ENCODE measurements at regions not wholly inside any gene's neighbourhood (a gene's known extent, or its start where the extent isn't known, plus 50 kb on each side); places are given as distances from the start of the nearest gene placed in this dataset.

DNA sequence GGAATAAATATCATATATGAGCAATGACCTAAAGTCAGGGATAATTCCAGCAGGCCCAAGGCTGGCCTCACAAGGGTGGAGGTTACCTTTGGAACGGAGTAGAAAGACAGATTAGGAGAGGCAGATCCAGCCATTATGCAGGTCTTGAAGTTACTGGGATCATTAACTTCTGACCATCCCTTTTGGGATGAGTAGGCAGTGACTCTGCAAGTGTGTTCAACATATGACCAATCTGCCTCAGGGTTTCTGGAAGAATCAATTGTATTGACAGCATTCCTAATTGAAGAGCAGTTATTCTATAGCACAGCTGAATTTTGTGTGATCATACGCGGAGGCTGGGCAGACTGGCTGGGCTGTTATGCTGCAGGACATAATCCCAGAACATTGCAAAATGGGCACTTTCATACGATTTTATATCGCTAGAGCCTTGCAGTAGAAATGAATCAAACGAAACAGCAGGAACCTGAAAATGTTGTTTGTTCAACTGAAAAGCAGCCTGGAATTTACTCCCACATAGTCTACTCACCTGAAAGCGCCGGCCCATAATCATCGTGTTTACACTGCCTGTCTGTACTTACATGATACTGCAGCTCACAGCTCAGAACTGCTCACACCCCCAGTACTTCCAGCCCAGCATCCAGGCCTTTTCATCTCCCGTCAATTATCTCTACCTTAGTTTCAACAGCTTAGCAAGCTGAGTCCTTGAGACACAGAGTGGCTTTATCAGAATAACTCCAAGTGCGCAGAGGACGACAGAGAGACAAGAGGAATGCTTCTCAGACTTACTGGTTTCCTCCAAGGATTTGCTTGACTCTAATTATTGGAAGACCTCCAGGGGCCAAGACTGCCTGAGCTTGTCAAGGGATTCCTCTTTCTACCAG lies 556.1 kb downstream of the EFNB2 start:
- no peak for DNase-seq (ENCODE audit: low read depth)

DNA sequence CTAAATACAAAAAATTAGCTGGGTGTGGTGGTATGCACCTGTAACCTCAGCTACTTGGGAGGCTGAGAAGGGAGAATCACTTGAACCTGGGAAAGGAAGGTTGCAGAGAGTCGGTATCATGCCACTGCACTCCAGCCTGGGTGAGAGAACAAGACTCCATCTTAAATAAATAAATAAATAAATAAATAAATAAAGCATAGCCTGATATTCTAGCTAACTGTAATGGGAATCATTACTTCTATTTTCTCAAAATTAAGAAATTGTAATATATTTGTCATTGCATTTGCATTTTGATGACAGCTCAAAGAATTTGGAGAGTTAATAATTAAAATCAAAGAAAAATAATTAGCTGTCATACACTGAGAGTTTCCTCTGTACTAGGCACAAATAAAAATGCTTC lies 561.1 kb downstream of the EFNB2 start:
- no peak for DNase-seq (ENCODE audit: low read depth)

DNA sequence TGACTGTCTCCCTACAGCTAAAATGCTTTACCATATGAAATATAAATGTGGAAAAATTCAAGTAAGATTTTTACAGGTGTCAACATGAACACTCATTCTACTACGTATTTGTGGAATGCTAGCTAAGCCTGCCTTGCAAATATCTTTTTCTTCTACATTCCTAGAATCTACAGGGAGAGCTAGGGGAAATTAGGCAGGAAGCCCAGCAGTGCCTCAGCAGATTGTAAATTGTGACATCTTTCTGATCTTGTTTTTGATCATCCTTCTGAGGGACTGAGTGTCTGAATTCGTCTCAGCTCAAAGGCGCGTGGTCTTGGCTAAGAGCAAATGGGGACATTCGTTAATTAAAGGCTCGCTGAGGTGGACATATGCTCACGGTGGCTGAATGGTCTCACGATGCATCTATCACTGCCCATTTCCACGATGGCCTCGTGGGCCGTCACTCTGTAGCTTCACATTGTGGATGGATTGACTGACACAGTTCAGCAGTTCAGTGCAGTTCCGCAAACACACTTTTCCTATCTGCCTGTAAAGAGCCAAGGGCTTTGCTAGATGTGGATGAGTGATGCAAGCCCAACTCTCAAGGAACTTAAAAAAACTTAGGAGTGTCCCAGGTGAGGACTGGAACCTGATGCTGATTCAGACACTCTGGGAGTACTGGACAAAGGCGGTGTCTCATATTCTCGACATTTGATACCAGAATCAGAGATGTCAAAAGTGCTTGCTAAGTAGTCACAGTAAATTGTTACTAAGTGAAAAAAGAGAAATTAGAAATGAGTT lies 562.5 kb downstream of the EFNB2 start:
- no peak for DNase-seq (ENCODE audit: low read depth)

DNA sequence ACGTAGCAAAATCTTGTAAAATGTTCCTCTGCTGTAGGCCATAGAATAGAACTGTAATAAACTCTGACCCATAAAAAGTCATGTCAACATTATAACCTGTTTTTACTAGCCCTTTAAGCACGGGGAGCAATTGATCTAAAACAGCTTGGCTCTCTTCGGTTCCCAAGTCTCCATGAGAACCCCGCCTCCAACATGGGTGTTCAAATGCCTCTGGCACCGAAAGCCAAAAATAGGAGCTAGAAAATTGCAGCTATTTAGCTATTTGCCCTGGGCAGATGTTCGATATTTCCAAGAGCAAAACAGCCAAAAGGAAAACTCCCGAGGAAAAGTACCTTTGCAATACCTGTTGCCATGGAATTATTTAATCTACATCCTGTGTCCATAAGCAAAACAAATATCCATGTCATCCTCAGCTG lies 563.1 kb downstream of the EFNB2 start:
- no peak for DNase-seq (ENCODE audit: low read depth)

DNA sequence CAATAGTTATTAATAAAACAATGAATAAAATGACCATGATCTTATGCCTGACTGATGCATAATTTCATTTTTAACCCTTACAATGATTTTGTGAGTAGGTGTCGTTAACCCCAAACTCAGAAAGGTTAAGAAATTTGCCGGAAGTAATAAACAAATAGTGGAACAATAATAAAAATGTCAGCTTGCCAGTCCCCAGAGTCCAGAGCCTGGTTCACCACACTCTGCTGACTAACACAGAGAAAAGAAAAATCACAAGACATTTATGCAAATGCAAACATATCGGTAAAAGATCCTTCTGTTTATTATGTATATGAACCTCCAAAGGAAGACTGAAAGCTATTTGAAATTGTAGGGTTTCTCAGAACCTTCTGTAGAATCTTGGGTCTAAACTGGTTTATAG lies 563.7 kb downstream of the EFNB2 start:
- DNase-seq (ENCODE audit: low read depth) = no peak

DNA sequence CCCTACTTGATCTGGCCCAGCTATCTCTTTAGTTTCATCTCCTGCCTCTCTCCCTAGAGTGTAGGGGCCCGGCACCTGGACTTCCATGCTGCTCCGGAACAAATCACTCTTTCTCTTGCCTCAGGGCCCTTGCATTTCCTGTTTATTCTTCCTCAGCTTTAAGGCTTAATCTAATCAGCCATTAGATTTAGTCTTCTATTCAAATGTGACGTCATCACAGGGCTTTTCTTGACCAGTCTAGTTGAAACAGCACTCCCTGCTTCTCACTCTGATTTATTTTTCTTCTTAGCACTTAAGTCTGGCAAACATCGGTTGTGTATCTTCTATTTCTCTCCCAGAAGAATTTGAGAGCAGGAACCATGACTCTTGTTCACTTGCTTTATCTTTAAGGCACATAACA lies 564.1 kb downstream of the EFNB2 start:
- no peak for DNase-seq (ENCODE audit: low read depth)

DNA sequence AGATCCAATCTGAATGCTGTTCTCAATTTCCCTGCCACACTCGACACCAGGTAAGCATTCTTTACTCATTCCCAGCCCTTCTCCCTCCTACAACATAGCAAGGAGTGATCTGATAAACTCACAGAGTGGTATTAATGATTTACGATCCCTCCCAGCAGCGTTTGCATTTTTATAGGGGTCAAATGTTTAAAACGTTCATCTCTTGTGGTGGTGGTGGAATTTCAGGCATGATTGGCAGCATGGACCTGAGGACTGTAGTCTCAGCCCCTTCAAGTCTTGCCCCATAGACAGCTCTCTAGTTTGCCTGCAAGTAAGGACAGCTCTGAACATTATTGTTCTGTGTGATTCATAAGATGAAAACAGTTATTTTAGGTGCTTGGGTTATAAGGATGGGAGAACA lies 565.7 kb downstream of the EFNB2 start:
- DNase-seq (ENCODE audit: low read depth) = no peak

DNA sequence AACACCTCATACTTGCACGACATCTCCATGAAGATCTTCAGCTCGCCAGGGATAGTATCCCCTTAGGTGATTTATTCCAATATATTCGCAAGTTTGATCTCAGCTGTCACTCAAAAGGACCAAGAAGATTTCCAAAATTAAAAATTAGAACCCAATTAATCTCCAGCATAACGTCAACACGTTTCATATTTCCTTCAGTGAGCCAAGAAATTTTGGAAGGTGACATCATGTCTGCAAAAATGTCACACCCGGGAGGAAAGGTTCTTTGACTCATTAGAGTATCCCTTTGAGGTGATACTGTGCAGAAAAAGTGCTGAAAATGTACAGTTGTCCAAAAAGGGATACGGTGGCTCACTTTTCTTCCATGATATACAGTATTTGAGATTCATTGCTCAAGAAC lies 569.6 kb downstream of the EFNB2 start:
- DNase-seq (ENCODE audit: low read depth) = no peak

DNA sequence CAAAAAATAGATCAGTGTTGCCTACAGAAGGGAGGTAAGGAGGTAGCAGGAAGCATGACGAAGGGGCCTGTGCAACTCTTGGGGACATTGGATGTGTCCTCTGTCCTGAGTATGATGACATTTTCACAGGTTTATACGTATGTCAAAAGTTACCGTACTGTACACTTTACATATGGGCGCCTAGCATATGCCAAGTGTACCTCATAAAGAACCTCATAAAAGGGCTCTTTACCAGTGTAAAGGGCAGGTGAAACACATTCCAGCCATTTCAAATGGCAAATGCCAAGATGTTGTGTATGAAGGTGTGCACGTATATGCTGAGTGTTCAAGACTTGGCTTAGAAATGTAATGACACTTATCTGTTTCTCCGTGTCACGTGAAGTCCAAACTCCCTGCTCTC lies 573.4 kb downstream of the EFNB2 start:
- DNase-seq (ENCODE audit: low read depth) = no peak

DNA sequence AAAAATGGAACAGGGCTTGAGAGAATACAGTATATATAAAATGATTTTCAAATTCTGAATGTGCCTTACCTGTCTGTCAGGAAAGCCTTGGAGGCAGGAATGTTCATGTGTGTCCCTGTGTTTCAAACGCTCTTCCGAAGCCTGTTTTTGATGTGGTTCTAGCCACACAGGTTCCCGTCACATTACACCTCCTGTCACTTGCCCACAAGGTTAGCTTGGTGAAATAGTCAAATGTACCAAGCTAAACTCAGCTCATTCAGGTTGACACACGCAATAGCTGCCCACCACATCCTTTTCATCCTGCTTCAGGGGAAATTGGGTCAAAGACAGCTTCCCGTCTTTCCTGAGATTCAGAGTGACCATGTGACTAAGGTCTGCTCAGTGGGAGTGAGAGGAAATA lies 574.0 kb downstream of the EFNB2 start:
- DNase-seq (ENCODE audit: low read depth) = no peak

DNA sequence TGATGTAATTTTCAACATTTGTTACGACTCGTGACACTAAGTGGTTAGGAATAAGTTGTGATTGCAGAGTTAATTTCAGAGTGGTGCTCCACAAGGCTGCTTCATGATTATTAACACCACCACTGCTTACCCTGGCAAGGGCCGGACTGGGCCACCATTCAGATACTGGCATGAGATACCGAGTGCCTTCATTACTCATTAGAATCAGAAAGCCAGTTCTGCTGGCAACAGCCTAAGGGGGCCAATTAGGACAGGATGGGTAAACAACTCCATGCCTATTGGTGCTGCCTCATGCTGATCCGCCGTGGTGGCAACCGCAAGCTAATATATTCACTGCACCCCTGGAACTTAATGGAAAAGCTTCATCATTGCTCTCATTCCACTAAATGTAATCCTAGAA lies 575.1 kb downstream of the EFNB2 start:
- no peak for DNase-seq (ENCODE audit: low read depth)

DNA sequence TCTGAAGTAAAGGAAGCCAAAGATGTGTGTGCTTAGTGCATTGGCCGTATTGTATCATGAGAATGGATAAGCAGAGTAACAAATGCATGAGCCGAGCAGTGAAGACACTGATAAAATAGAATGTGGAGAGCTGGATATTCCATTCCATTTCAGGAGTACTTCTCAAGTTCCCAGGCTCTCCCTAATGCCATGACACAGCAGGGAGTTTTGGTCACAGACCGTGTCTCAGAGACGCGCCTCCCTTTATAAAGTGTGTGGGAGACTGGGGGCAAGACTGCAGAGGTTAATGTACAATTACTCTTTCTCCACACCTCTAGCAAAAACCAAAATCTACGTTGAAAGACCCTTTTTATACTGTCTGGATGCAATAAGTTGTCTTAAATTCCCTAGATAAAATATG lies 575.6 kb downstream of the EFNB2 start:
- no peak for DNase-seq (ENCODE audit: low read depth)

DNA sequence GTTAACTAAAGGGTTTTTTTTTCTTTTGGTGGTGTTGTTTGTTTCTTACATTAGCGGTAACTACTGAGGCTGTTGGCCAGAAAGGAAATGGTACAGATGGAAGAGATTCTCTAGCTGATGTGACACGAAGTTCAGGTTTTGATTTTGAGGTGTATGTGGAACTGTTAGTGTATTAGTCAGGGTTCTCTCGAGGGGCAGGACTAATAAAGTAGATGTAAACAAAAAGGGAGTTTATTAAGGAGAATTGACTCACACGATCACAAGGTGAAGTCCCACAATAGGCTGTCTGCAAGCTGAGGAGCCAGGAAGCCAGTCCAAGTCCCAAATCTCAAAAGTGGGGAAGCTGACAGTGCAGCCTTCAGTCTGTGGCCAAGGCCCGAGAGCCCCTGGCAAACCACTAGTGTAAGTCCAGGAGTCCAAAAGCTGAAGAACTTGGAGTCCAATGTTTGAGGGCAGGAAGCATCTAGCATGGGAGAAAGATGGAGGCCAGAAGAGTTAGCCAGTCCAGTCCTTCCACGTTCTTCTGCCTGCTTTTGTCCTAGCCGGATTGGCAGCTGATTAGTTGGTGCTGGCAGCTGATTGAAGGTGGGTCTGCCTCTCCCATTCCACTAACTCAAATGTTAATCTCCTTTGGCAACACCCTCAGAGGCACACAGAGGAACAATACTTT lies 577.6 kb downstream of the EFNB2 start:
- DNase-seq (ENCODE audit: low read depth) = no peak

DNA sequence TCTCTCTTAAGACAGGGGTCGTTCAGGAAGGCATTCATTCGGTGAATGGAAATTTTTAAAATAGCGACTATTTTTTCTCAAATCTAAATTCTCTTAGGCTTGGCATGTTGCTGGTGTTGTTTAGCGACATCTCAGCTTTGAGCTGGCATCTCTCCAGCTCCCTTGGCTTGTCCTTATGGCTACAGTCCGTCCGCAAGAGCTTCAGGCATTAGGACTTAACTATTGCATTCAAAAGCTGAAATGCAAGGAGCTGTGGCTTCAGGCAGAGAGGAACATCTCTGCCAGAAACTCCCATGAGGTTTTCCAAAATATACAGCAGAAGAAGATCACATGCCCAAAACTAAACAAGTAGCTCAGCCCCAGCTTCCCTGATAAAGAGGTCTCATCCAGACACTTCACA lies 578.5 kb downstream of the EFNB2 start:
- DNase-seq (ENCODE audit: low read depth) = no peak

DNA sequence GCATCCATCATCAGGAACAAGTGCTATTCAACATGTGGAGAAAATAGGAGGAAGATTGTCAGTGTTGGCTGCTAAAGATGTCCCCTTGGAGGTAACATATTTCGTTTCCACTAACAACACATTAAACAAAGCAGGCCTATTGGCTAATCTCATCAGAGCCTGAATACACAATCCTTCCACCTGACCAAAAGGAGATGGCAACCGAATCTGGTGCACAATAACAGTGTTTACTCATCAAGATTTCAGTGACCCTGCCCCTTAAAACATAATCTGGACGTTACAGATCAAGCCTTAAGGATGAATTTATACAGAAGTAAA lies 582.5 kb downstream of the EFNB2 start:
- no peak for DNase-seq (ENCODE audit: low read depth)

DNA sequence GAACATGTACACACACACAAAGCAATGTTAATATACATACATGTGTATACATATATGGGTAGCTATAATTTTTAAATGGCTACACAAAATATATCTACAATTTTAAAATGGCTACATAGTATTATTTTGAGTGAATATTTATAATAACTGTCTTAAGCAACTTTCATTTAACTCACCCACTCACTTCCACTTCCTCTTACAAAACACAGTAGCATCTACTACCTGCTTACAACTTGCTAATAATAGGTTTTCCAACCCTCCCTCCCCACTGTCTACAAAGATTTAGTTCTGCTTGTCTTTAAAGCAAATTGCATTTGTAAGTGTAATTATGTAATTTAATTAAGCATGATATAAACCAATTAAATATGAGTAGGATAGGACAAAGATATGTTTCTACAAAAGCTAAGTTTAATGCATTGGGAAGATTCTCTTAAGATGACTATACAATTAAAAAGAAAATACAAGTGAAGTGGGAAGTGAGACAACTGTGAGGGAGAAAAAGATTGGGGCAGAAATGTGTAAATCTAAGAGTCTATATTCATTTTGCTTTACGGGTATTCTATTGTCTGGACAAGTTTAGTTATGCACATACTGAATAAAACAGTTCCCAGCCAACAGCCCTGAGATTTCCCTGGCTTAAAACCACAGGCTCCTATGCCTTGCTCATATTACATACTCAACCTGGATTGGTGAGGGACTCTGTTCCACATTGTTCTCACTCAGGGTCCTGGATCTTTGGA lies 583.1 kb downstream of the EFNB2 start:
- DNase-seq (ENCODE audit: low read depth) = no peak

DNA sequence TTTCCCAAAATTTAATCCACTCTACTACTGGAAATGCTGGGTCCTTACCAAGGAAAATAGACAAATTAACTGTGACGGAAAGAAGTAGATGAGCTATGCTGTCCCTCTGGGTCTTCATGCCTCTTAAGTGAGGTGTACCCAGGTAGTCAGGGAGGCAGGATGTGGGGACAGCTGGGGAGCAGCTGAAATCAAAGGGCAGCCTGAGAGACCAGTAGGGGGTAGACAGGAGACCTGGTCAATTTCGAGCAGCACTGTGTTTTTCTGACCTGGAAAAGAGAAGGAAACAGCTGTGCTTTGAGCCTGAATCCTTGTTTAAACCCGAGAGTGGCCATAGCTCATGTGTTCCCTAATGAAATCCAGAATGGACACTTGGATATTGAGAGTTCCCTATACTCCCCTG lies 587.3 kb downstream of the EFNB2 start:
- no peak for DNase-seq (ENCODE audit: low read depth)

DNA sequence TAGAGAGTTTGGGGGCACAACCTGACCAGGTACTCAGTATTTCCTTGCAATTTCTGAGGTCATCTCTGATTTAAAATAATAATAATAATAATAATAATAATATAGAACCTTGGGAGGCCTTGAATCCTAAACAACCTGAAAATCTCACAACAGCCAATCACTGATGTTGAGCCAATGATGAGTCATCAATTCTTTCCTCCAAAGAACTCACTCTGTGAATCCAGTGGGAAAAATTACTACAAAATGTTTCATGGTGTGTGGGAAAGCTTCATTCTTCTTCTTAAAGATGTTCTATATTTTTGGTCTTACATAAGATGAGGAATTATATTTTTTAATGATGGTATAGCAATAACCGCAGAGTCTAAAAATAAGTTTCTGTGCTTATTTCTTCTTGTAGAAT lies 594.6 kb downstream of the EFNB2 start:
- DNase-seq (ENCODE audit: low read depth) = no peak

DNA sequence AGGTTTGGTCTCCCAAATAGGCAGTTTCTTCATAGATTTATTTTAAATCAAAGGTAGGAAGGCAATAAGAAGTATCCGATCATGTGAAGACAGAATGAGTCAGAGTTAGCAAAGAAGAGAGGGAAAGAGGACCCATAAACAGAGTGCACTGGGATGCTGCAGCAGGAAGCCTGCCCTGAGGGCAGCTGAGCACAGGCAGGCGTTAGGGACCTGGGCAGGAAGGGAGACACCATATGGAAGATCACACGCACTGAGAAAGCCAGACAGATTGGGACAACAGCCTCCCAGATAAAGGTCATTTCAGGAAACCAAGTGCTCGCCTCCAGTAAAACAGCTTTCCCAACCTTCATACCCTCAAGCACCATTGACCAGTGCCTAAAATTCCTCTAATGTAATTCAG lies 598.0 kb downstream of the EFNB2 start:
- DNase-seq (ENCODE audit: low read depth) = no peak

DNA sequence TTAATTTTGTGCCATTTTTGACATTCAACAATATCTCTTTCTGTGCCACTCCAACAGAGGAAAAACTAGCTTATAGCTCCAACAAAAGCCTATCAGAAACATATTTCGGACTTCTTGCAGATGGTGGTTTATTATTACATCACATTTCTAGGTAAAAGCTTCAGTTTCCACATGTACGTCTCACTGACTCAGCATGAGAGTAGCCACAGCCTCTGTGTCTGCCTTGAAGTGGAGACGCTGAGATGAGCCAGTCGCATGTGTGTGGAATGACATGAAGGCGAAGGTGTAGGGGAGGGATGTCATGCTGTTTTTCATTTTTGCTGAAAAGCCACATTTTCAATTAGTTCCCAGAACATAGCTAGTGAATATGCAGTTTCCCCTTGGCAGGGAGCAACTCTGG lies 598.6 kb downstream of the EFNB2 start:
- no peak for DNase-seq (ENCODE audit: low read depth)

DNA sequence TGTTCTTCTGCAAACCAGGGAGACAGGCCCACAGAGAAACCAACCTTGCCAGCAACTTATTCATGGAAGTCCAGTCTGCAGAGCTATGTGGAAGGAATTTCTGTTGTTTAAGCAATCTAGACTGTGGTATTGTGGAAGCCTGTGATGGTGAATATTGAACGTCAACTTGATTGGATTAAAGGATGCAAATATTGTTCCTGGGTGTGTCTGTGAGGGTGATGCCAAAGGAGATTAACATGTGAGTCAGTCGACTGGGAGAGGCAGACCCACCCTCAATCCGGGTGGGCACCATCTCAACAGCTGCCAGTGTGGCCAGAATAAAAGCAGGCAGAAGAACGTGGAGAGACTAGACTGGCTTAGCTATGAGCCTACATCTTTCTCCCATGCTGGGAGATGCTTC lies 606.0 kb downstream of the EFNB2 start:
- no peak for DNase-seq (ENCODE audit: low read depth)

DNA sequence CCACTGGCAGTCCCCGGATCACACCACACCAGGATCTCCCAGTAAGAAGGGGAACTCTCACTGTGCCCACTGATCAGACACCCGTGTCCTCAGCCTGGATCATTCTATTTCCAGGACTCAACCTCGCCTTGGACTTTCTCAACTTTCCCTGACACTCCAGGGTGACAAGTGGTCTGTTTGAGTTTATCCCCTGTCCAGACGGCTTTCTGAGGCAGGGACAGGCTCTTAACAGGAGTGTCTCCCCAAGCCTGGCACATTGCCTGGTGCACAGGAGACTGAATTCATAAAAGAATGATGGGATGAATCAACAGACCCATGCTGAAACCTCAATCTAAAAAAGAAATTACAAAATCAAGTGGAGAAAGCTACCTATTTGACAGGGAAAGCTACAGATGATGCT lies 606.6 kb downstream of the EFNB2 start:
- no peak for DNase-seq (ENCODE audit: low read depth)

DNA sequence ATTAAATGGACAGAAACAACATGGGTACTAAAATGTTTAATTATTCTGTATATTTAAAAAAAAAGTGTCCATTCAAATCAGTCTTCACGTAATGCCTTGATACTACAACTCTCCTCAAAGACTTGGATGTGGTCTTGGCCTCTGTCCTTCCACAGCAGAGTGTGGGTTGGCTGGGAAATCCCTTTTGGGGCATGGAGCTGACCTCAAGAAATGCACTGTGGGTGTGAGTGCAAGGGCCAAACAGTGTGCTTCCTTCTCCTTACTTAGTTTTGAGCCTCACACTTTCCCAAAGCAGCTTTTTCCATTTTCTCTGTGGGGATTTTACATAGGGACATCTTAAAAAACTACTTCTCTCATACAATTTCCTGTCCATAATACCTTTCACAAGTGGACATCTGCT lies 607.4 kb downstream of the EFNB2 start:
- DNase-seq (ENCODE audit: low read depth) = no peak

Measured in stimulated activated CD8-positive, alpha-beta memory T cell treated with anti-CD3 and anti-CD28 coated beads, Interleukin-7, amount 100 ng/mL, for 24 hours (primary cell).